ENCODE measurements at regions not wholly inside any gene's neighbourhood (a gene's known extent, or its start where the extent isn't known, plus 50 kb on each side); places are given as distances from the start of the nearest gene placed in this dataset.

- DNase-seq (ENCODE audit: extremely low spot score in 2 of 2) = no peak
- Histone ChIP-seq H3K4me1 (no peaks in the 10 kb centered on the region), H3K9me3 (no peaks in the 10 kb centered on the region), H3K27me3 (no peaks in the 10 kb centered on the region), H3K36me3 (no peaks in the 10 kb centered on the region), H3K27ac (no peak overlapping the region), H3K4me3 (no peak overlapping the region)
- intact Hi-C loops (cut with DNase I) = no loop called here
- TF ChIP-seq, protein P1, sequence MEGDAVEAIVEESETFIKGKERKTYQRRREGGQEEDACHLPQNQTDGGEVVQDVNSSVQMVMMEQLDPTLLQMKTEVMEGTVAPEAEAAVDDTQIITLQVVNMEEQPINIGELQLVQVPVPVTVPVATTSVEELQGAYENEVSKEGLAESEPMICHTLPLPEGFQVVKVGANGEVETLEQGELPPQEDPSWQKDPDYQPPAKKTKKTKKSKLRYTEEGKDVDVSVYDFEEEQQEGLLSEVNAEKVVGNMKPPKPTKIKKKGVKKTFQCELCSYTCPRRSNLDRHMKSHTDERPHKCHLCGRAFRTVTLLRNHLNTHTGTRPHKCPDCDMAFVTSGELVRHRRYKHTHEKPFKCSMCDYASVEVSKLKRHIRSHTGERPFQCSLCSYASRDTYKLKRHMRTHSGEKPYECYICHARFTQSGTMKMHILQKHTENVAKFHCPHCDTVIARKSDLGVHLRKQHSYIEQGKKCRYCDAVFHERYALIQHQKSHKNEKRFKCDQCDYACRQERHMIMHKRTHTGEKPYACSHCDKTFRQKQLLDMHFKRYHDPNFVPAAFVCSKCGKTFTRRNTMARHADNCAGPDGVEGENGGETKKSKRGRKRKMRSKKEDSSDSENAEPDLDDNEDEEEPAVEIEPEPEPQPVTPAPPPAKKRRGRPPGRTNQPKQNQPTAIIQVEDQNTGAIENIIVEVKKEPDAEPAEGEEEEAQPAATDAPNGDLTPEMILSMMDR (IDR thresholded peaks at IDR 0.05) = no peak
- no peak for TF ChIP-seq POLR2A (IDR thresholded peaks at IDR 0.05)
- no peak for TF ChIP-seq POLR2AphosphoS5 (IDR thresholded peaks at IDR 0.05; ENCODE audit: insufficient read depth in 1 of 2, low read depth in 1 of 2)
These were observed 320.1 kb upstream of the DIO3 start for GRCh38 chr14:101241147-101241546.

DNA sequence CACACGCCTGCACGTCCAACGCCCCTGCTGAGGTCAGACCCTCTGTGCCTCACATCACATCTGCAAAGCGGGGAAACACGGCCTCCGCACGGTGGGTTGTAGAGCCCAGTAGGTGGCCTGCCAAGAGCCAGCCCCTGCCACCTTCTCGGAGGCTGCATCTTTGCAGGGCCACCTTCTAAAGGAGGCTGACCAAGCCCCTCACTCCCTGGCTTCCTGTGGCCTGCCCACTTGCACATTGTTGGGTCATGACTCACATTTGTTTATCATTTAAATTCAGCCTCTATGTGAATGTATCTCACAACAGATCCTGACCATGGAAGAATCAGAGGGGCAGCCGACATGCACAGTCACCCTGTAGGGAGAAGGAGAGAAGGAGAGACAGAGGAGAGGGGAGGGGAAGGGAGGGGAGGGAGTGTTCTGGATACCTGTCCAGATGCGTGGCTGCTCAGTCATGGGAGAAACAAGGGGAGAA lies 319.5 kb upstream of the DIO3 start:
- no peak overlapping the region for H3K27ac ChIP-seq
- no peak for DNase-seq (ENCODE audit: extremely low spot score in 2 of 2)
- TF ChIP-seq, protein P1 (IDR thresholded peaks at IDR 0.05) = no peak
- TF ChIP-seq POLR2A (IDR thresholded peaks at IDR 0.05) = no peak
- no peak for TF ChIP-seq POLR2AphosphoS5 (IDR thresholded peaks at IDR 0.05; ENCODE audit: insufficient read depth in 1 of 2, low read depth in 1 of 2)
- no peaks in the 10 kb centered on the region for H3K27me3 ChIP-seq
- intact Hi-C loops (cut with DNase I) = no loop called here
- H3K36me3 ChIP-seq = no peaks in the 10 kb centered on the region
- no peak overlapping the region for H3K4me3 ChIP-seq
- H3K4me1 ChIP-seq = no peaks in the 10 kb centered on the region
- H3K9me3 ChIP-seq = no peaks in the 10 kb centered on the region

- intact Hi-C loops (cut with DNase I) = no loop called here
- Histone ChIP-seq H3K4me3 (no peak overlapping the region), H3K27ac (no peak overlapping the region), H3K27me3 (no peaks in the 10 kb centered on the region), H3K4me1 (no peaks in the 10 kb centered on the region), H3K9me3 (no peaks in the 10 kb centered on the region), H3K36me3 (no peaks in the 10 kb centered on the region)
- TF ChIP-seq POLR2AphosphoS5 (IDR thresholded peaks at IDR 0.05; ENCODE audit: insufficient read depth in 1 of 2, low read depth in 1 of 2) = no peak
- TF ChIP-seq, protein P1 (IDR thresholded peaks at IDR 0.05) = no peak
- TF ChIP-seq POLR2A (IDR thresholded peaks at IDR 0.05) = no peak
- no peak for DNase-seq (ENCODE audit: extremely low spot score in 2 of 2)
These were observed 318.6 kb upstream of the DIO3 start for GRCh38 chr14:101242442-101243385.

DNA sequence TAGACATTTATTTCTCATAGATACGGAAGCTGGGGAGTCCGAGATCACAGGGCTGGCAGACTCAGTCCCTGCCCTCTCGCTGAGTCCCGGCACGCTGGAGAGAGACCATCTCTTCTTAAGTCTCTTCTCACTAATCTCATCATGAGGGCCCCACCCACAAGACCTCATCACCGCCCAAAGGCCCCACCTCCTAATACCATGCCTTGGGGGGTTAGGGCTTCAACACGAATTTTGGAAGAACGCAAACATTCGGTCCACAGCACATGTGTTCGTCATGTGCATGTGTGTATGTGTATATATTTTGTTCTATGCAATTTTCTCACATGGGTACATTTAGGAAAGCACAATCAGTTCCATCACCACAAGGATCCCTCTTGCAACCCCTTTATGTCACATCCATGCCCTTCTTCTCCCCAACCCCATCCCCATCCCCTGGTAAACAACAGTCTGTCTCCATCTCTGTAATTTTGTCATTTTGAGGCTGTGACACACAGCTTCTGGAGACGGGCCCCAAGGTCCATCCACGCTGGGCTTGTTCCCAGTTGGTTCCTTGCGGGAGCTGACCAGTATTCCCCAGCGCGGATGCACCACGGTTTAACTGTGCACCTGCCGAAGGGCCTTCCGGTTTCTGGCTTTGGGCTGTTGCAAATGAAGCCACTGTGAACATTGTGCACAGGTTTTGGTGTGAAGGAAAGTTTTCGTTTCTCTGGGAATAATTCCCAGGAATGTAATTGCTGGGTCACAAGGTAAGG lies 317.5 kb upstream of the DIO3 start:
- no peak for TF ChIP-seq POLR2AphosphoS5 (IDR thresholded peaks at IDR 0.05; ENCODE audit: insufficient read depth in 1 of 2, low read depth in 1 of 2)
- TF ChIP-seq, protein P1 (IDR thresholded peaks at IDR 0.05) = no peak
- TF ChIP-seq POLR2A (IDR thresholded peaks at IDR 0.05) = no peak
- Histone ChIP-seq H3K27ac (no peak overlapping the region), H3K36me3 (no peaks in the 10 kb centered on the region), H3K4me3 (no peak overlapping the region), H3K9me3 (no peaks in the 10 kb centered on the region), H3K27me3 (no peaks in the 10 kb centered on the region), H3K4me1 (no peaks in the 10 kb centered on the region)
- no peak for DNase-seq (ENCODE audit: extremely low spot score in 2 of 2)
- intact Hi-C loops (cut with DNase I) = no loop called here

Data from vagina (tissue), 2 donors.